ENCODE measurements at regions not wholly inside any gene's neighbourhood (a gene's known extent, or its start where the extent isn't known, plus 50 kb on each side); places are given as distances from the start of the nearest gene placed in this dataset.

DNA sequence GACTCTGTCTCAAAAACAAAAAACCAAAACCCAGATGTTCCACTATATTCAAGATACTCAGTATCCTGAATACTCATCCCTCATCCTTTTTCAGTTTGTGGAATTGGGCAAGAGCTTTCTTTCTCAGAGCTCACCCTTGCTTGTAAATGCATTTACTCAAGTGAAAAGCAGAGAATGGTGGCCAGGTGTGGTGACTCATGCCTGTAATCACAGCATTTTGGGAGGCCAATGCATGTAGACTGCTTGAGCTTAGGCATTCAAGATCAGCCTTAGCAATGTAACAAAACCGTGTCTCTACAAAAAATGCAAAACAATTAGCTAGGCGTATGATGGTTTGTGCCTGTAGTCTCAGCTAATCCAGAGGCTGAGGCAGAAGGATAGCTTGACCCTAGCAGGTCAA, 553.2 kb upstream of the AMELY start:
- DNase-seq (ENCODE audit: low read depth): no peak

DNA sequence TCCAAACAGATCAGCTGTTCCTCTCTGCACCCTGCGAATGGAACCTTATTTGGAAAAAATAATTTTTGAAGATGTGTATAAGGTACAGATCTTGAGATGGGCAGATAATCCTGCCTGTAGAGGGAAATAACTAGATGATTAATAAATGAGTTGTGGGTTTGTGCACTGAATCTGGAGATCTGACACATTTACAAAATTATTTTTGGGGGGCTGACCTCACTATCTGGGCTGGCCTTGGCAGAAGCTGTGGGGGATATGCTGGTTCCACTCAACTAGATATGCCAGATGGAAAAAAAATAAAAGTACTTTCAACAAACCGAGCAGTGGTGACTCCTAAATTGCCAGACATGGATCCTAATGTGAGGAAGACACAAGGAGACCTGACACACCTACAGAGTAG, 552.2 kb upstream of the AMELY start:
- DNase-seq (ENCODE audit: low read depth): no peak

DNA sequence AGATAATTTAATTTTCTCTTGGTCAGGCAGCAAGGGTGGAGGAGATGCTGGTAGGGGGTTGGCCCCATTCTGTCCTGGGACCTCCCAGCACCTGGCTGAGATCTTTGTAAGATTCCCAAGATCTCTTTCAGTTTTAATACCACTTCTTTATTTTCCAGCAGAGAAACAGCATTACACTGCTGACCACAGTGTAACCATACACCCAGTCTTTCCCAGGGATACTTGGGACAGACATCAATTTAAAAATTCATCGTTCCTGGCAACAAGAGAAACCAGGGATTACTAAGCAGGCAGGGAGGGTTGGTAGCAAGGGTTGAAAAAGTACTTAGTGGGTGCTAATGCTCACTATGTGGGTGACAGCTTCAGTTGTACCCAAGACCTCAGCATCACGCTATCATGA, 551.6 kb upstream of the AMELY start:
- DNase-seq (ENCODE audit: low read depth): no peak

DNA sequence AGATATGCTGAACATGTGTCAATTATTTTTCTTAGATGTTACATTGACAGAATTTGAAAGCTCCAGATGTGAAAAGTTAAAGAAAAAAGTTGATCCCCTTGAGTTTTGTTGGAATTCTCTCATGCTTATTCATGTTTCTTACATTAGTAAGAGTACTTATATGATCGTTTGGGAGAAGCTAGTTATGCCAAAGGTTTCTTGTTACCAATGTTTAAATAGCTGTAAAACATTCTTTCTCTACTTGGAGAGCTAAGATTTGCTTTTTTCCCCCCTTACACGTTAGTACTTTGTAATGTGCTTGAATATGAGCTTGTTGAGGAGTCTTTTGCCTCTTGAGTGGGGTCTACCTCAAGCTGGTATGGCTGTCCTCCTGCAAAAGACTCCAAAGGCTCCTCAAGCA, 551.1 kb upstream of the AMELY start:
- DNase-seq (ENCODE audit: low read depth): no peak

DNA sequence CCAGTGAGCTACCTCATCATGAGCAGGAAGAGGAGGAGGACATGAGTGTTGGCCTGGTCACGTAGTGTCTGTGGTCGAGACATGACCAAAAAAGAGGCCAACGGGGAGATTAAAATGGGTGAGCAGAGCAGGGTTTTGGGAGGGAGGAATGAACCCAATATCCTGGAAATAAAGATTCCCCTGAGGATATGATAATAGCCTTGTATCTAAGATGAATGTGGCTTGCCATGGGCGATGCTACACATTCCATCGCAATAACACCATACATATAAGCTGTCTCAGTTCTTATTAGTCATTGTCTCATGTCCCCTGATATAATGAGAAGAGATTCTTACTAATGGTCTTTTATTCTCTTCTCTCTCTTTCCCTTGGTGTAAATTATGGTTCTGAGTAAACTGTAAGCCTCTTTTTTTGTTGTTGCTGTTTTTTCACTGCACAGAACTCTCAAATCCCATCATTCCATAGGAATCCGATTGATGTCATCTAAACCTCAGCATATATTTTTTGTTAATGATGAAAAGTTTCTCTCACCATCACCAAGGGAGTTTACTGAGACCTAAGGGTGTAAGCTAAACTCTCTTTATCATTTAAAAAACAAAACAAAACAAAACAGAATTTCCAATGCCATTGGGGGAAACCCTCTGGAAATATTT, 550.4 kb upstream of the AMELY start:
- no peak for DNase-seq (ENCODE audit: low read depth)

DNA sequence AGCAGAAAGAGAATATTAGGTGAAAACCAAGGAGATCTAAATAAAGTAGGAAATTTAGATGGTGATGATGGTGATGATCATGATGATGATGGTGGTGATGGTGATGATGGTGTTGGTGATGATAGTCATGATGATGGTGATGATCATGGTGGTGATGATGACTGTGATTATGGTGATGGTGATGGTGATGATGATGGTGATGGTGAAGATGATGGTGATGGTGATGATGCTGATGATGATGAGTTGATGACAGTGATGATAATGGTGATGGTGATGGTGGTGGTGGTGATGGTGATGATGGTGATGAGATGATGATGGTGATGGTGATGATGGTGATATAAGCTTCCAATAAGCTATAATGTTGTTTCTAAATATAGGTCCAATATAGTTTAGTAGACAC, 548.2 kb upstream of the AMELY start:
- DNase-seq (ENCODE audit: low read depth): no peak

DNA sequence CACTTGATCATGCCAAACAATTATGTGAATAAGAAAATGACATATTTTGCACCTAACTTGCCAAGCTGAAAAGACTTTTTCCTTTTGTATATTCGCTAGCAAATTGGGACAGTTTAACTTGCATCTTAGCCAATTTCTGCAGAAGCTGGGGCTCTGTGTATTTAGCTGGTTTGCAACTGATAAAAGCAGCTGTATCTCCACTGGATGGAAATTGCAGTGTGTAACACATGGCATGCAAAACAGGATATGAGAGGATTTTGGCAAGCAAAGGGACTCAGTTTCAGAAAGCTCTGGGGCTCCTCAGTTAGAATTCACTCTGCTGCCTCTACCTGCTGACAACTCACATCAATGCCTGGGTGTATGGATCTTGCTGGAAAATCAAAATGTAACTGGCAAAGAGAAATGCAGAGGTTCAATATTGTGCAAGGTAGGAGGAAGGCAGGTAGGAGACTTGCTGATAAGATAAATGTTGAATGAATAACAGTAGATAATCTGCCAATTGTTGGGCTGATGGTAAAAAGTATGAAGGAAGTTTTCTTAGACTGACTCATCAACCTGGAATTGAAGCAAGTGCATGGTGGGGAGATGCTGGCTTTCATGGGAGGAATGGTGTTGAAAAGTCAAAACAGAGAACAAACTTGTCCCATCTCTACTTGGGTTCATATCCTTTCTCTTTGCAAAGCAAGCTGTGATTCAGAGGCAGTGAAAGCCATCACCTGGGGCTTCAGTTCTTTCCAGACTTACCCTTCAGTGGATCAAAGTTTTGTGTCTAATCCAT, 546.9 kb upstream of the AMELY start:
- no peak for DNase-seq (ENCODE audit: low read depth)

DNA sequence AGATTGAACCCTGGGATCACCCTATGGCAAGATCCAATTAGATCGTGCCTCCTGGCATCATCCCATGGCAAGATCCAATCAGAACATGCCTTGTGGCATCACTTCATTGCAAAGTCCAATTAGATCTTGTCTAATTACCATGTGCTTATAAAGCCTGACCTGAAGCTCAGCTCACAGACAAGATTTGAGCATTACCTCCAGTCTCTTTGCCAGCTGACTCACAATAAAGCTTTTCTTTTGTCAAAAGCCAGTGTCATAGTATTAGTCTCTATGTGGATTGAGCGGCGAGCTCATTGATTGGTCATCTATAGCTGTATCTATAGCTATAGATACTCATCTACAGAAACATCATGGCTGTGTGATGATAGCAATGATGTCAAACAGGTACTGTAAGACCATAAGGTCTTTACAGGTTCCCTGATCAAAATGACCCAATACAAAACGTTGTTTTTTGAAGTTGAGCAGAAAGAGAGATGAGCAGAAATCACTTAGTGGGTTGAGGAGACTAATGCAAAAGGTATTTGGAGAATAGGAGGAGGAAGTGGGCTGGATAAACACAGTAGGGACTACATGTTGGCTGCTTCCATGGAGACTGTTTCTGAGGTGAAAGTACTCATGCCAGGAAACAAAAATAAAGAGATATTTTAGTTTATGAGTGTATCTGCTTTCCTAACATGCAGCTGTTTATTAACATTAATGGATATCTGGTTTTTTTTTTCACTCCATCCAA, 545.9 kb upstream of the AMELY start:
- no peak for DNase-seq (ENCODE audit: low read depth)

DNA sequence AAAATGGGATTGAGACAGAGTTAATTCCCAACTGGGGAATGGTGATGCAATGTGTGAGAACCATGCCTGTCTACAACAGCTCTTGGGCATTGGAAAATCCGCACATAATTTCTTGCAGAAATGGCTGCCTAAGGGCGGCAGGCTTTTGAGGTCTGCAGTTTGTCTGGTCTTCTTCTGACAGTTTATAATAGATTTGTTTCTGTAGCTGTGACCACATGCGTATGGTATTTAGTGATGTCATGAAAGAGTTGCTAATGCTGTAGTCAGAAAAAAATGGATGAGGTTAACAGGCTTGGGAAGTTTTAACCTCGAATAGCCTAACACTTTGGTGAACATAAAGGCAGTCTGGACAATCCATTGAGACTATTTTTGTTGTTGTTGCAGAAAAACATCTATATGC, 544.1 kb upstream of the AMELY start:
- DNase-seq (ENCODE audit: low read depth): no peak

DNA sequence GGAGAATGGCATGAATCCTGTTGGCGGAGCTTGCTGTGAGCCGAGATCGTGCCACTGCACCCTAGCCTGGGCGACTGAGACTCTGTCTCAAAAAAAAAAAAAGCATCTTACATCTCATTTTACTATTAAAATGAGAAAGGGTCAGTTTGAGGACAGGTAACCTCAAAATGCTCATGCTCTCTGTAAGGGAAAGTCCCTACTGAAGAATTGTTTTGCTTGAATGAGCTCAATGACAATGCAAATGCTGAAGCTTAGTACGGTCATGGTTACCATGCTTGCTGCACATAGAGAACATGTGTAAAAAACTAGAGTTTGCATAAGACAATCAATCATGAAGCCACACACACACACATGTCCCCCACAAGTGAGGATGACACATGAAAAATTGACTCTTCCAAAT, 541.8 kb upstream of the AMELY start:
- no peak for DNase-seq (ENCODE audit: low read depth)

DNA sequence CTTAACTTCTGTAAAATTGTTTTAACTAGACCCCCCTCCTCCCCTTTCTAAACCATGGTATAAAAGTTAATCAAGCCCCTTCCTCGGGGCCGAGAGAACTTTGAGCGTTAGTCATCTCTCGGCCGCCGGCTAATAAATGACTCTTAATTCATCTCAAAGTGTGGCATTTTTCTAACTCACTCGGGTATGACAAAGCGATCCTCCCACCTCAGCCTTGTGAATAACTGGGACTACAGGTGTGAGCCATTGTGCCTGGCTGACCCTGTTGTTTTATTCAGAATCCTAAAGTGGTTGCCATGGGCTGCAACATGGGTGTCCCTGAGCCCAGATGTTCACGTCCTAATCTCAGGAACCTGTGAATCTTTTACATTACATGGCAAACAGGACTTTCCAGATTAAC, 540.7 kb upstream of the AMELY start:
- DNase-seq (ENCODE audit: low read depth): no peak

DNA sequence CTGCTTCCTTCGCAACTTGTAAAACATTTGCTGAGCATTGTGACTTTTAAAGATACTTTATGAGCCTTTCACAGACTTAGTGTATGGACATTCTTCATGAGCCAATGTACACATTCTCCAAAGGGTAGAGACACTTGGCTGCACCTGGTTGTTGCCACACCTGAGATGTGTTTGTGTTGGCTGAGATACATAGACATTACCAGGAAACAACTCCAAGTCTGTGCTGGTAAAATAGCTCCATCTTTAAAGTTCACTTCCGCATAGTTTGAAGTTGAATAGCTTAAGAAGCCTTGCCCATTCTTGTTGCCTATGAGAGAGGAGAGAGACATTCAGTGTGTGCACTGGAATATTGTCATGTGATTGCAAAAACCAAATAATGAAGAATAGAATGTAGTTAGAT, 538.3 kb upstream of the AMELY start:
- DNase-seq (ENCODE audit: low read depth): no peak

DNA sequence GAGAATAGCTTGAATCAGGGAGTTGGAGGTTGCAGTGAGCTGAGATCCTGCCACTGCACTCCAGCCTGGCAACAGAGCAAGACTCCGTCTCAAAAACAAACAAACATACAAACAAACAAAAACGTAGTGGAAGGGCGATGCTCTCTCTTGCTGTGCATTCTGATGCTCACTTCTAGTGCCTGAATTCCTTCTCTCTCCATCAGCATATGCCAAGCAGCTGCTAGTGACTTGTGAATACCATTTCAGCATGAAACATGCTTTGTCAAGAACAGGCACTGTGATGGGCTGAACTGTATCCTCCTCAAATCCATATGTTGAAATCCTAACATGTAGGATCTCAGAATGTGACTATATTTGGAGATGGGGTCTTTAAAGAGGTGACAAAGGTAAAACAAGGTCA, 537.1 kb upstream of the AMELY start:
- DNase-seq (ENCODE audit: low read depth): no peak

DNA sequence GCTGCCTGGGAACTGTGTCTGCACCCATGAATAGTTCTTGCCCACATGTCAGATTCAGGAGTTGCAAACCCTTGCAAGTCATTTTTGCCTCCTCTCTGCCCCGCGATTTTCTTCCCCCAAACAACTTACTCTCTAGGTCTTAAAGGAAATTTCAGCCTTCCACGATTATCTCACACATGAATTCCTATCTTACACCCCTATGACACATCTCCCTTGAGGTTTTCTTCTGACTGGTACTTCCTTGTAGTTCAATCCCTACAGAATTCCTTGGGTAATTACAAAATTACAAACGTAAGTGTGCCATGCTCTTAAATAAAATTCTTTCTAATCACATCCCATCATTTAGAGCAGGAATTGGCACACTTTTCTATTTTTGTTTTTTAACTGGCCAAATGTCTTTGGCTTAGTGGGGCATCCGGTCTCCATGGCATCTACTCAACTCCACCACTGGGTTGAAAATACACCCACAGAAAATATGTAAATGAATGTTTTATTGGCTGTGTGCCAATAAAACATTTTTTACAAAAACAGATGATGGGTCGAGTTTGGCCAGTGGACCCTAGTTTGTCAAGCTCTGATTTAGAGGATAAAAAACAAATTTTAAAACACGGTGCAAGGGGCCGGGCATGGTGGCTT, 536.4 kb upstream of the AMELY start:
- no peak for DNase-seq (ENCODE audit: low read depth)

DNA sequence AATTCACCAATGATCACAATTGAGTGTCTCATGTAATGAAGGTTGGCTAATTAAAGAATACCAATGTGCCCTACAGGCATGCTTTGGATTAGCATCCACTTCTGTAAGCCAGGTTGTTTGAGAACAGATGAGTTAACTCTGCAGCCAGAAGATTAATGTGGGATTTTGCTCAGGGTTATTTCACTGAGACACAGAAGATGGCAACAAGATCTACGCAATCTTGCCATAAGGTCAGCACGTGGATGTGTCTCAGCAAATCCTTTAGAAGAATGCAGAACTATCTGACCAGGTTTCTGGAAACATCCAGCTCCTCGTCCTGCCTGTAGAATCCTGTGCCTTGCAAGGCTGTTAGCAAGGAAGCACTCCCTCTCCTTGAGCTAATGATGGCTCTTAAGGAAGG, 532.6 kb upstream of the AMELY start:
- no peak for DNase-seq (ENCODE audit: low read depth)

DNA sequence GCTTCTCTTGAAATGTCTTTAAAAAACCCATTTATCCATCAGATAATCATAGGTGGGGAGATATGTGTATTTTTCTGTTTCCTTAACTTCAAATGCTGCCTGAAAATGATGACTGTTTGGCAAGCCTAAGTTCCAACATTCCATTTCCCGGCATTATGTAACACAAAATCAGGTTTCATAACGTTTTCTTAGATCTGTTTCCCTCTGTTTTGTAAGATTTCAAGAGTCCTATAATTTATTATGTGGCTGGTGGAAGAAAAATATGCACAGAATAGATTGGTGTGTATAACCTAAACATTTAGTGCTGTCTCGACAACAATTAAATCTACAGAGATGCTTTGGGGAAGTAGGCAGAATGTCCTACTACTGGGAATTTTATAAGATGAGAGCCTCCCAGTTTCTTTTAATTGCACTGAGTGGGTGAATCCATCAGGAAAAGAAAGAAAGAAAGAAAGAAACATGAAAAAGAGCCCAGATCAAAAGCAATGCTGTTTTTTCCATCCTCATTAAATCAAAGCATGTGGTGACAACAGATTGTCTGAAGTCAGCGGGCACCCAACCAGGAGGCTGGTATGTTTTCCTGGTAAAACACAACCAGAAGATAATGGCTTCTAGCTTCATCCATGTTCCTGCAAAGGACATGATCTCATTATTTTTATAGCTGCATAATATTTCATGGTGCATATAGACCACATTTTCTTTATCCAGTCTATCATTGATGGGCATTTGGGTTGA, 529.4 kb upstream of the AMELY start:
- DNase-seq (ENCODE audit: low read depth): no peak

DNA sequence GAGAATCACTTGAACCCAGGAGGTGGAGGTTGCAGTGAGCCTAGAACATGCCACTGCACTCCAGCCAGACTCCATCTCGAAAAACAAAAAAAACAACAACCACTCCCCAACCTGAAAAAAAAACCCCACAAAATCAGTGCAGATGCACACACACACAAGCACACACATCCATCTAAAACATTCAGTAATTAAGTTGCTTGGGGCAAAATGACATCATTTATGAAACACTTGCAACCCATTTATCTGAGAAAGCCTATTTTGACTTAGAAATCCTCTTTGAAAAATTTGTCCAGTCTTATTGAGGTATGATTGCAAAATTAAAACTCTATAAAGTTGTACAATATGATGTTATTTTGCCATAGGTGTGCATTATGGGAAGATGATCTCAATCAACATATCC, 525.5 kb upstream of the AMELY start:
- DNase-seq (ENCODE audit: low read depth): no peak

DNA sequence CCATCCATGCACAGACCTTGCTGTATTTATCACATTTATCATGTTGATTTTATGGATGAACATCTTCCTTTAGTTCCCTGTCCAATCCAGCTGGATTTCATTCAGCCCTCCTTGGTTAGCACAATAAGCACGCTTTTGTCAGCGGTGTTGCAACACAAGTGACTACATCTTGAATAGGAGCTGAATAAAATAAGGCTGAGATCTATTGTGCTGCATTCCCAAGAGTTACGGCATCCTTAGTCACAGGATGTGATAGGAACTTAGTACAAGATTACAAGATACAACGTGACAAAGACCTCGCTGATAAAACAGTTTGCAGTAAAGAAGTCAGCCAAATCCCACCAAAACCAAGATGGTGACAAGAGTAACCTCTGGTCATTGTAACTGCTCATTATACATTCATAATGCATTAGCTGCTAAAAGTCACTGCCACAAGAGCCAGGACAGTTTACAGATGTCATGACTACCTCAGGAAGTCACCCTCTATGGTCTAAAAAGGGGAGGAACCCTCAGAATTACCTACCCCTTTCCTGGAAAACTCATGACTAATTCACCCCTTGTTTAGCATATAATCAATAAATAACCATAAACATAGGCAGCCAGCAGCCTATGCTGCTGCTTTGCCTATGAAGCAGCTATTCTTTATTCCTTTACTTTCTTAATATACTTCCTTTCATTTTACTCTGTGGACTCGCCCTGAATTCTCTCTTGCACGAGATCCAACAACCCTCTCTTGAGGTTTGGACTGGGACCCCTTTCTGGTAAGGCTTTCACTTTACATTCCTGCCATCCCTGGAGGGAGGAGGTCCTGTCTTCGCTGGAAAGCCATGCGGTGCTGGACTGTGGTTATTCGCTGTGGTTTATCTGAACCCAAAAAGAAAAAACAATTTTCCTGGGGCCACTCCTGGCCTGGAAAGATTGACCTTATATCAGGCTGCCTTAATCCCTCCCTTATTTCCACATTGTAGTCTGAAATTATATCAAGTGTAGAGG, 522.6 kb upstream of the AMELY start:
- DNase-seq (ENCODE audit: low read depth): no peak

DNA sequence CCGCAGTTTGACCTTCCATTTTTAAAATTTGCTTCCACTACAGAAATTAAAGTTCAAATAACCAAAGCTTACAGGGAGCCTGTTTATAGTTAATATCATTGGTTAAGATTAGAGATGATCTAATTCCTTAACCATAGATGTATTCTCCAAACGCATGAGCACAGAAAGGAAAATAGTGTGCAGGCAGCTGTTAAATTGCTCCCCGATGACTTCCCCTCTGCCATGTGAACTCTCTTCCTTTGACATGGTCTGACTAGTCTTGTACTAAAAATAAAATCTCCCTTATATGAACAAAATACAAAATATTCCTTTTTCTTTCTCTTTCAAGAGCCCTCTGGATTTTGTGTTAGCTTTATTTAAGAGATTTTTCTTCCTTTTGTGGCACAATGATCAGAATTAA, 507.6 kb upstream of the AMELY start:
- DNase-seq (ENCODE audit: low read depth): no peak

DNA sequence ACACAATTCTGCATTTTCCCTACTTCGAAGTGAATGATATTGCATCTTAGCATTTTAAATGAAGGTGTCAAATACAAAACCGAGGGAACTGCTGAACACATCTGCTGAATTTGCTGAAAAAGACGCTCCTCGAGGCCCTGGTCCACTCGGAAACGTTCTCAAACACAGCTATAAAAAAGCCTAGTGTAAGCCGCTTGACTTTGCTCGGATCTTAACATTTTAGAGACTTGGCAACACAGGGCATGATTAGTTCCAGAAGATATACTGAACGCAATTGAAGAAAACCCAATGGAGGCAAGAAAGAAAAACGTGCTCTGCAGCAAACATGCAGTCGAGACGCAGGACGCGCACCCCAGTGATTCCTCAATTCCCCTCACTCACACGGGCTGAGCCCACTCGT, 506.4 kb upstream of the AMELY start:
- no peak for DNase-seq (ENCODE audit: low read depth)

DNA sequence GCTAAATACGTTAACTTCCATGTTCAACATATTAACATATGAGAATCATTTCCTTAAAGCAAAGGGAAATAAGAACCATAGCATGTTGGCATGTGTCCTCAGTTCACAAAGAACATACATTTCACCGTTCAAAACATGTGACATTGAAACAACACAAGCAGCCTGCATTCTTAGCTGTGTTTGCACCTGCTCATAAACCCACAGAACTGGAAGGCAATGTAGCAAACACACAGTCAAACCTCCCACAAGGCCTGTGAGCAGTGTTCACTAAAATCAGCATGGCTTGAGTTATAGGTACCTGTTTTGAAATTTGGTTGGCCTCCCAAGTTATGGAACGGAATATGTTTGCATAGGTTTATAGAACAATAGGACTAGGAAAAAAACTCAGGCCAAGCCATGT, 504.9 kb upstream of the AMELY start:
- DNase-seq (ENCODE audit: low read depth): no peak

Measured in CMK (cell line).